Esophagus squamous epithelium (tissue), 4 donors: ENCODE measurements at regions not wholly inside any gene's neighbourhood (a gene's known extent, or its start where the extent isn't known, plus 50 kb on each side); places are given as distances from the start of the nearest gene placed in this dataset.

Experiments used
- CTCF ChIP-seq, 6 experiments: fragments of 450-650 bp in 4 of 6; fragments of 200-600 bp in 2 of 6; sonication (generic) in 2 of 6; IDR thresholded peaks; one replicate each; pipeline ENCODE4 v1.5.1; 2016 to 2019; ENCODE audit warnings: antibody characterized with exemption in 6 of 6, mild to moderate bottlenecking in 4 of 6, moderate library complexity in 4 of 6
- POLR2A ChIP-seq, 4 donors: fragments of 450-650 bp; IDR thresholded peaks; one replicate each; pipeline ENCODE4 v1.6.1; 2017; ENCODE audit warnings: antibody characterized with exemption in 4 of 4, mild to moderate bottlenecking in 4 of 4, moderate library complexity in 3 of 4

GRCh38 chr14:51566831-51567582 lies 84.7 kb upstream of the FRMD6 start:
- TF ChIP-seq CTCF (IDR thresholded peaks at IDR 0.05) (no peak), POLR2A (IDR thresholded peaks at IDR 0.05) (no peak)
